ENCODE measurements at regions not wholly inside any gene's neighbourhood (a gene's known extent, or its start where the extent isn't known, plus 50 kb on each side); places are given as distances from the start of the nearest gene placed in this dataset.

GRCh38 chr17:33858121-33858520, 397.0 kb upstream of the CCL2 start:
- TF ChIP-seq CTCF (IDR thresholded peaks at IDR 0.05), result no peak
- no peak for TF ChIP-seq POLR2A (IDR thresholded peaks at IDR 0.05)
- no peak for TF ChIP-seq EP300 (IDR thresholded peaks at IDR 0.05)
- TF ChIP-seq POLR2AphosphoS5 (IDR thresholded peaks at IDR 0.05), result no peak
